CD4-positive, alpha-beta T cell (primary cell): ENCODE measurements at regions not wholly inside any gene's neighbourhood (a gene's known extent, or its start where the extent isn't known, plus 50 kb on each side); places are given as distances from the start of the nearest gene placed in this dataset.

Experiments
- ATAC-seq: fragments of 200-7000 bp; cut with Tn5 transposase; one replicate; pipeline ENCODE4 v1.10.0; 2022; ENCODE audit warnings: mild to moderate bottlenecking; ENCODE audit not compliant: poor library complexity
- CTCF ChIA-PET: fragments of 350-600 bp; sonication (Branson Sonifier 250); formaldehyde crosslinking; loops from one replicate; lab custom pipeline; 2021; ENCODE audit warnings: antibody characterized with exemption, inconsistent platforms; lab: Charles Lee
- POLR2A ChIA-PET: fragments of 350-600 bp; sonication (Branson Sonifier 250); formaldehyde crosslinking; loops from one replicate; lab custom pipeline; 2021; ENCODE audit warnings: antibody characterized with exemption, inconsistent platforms; lab: Charles Lee
- DNase-seq, 14 experiments: peaks; one replicate each; pipeline ENCODE4 v3.0.0-alpha.2; 2013 to 2020; ENCODE audit warnings: mixed read lengths in 2 of 14
- H3K27ac ChIP-seq, 2 donors: one replicate each; pipeline versions ENCODE4 v1.5.1 to v1.7.0; 2013; ENCODE audit warnings: low read length in 2 of 2, low read depth in 1 of 2, mild to moderate bottlenecking in 1 of 2
- H3K27me3 ChIP-seq, 2 experiments: 1 replicate in 1 of 2; 2 replicates in 1 of 2; pipeline versions ENCODE4 v1.6.1 to v1.7.0; 2013; ENCODE audit warnings: low read length in 2 of 2, control low read depth in 1 of 2, mild to moderate bottlenecking in 1 of 2, moderate library complexity in 1 of 2; ENCODE audit not compliant: insufficient read depth in 2 of 2, control insufficient read depth in 1 of 2
- H3K36me3 ChIP-seq: one replicate; pipeline ENCODE4 v1.6.1; 2013; ENCODE audit warnings: low read length, control low read depth; ENCODE audit not compliant: insufficient read depth
- H3K4me1 ChIP-seq: one replicate; pipeline ENCODE4 v1.6.1; 2013; ENCODE audit warnings: low read length, control low read depth; ENCODE audit not compliant: insufficient read depth
- H3K4me3 ChIP-seq: one replicate; pipeline ENCODE4 v1.5.1; 2013; ENCODE audit warnings: mild to moderate bottlenecking, low read length, moderate library complexity
- H3K9me3 ChIP-seq, 2 experiments: 1 replicate in 1 of 2; 2 replicates in 1 of 2; pipeline versions ENCODE4 v1.6.1 to v1.7.0; 2013; ENCODE audit warnings: low read length in 2 of 2, mild to moderate bottlenecking in 2 of 2, control low read depth in 1 of 2, moderate library complexity in 1 of 2; ENCODE audit not compliant: control insufficient read depth in 1 of 2, insufficient read depth in 1 of 2
- H3K27ac Mint-ChIP-seq: one replicate; pipeline ENCODE4 v1.8.0; 2020; ENCODE audit warnings: mixed read lengths
- H3K27me3 Mint-ChIP-seq: one replicate; pipeline ENCODE4 v1.8.0; 2021; ENCODE audit warnings: mixed read lengths
- H3K36me3 Mint-ChIP-seq: one replicate; pipeline ENCODE4 v1.8.0; 2021; ENCODE audit warnings: low read depth, mixed read lengths
- H3K4me1 Mint-ChIP-seq: one replicate; pipeline ENCODE4 v1.8.0; 2021; ENCODE audit warnings: low read depth, mixed read lengths
- H3K4me3 Mint-ChIP-seq: one replicate; pipeline ENCODE4 v1.8.0; 2020; ENCODE audit warnings: mild to moderate bottlenecking, mixed read lengths
- H3K9me3 Mint-ChIP-seq: one replicate; pipeline ENCODE4 v1.8.0; 2020; ENCODE audit warnings: mixed read lengths
- CTCF ChIP-seq: fragments of 200-600 bp; IDR thresholded peaks from one replicate; pipeline ENCODE4 v1.8.0; 2022; ENCODE audit warnings: antibody characterized with exemption, mild to moderate bottlenecking
- intact Hi-C, 2 experiments: fragments of 100-400 bp; cut with DNase I in 1 of 2; cut with micrococcal nuclease in 1 of 2; formaldehyde crosslinking; loops; one replicate each; pipeline versions ENCODE4 v1.15.1 to v1.9.0; 2023 to 2025; cut with DNase I, micrococcal nuclease

- Mint-ChIP-seq H3K9me3 (no peaks in the 10 kb centered on the region), H3K36me3 (no peaks in the 10 kb centered on the region), H3K4me1 (no peaks in the 10 kb centered on the region), H3K27me3 (peaks cover 11% of the 10 kb centered on the region), H3K4me3 (no peak overlapping the region), H3K27ac (no peak overlapping the region)
- DNase-seq (no peak), ATAC-seq (no peak)
- H3K9me3 ChIP-seq, result peaks cover 0 to 4% of the 10 kb centered on the region in 2 experiments
- H3K27me3 ChIP-seq, result peaks cover 0 to 3% of the 10 kb centered on the region in 2 experiments
- ChIA-PET POLR2A (no interaction called here), CTCF (interaction anchor here (1.8 kb wide), 1 partner anchor 23 kb away, joined by 4 read pairs; no protein-coding TSS in a partner anchor)
- H3K36me3 ChIP-seq, result no peaks in the 10 kb centered on the region
- H3K4me1 ChIP-seq, result no peaks in the 10 kb centered on the region
- no peak overlapping the region for H3K4me3 ChIP-seq
- intact Hi-C loops, result no loop called here
- no peak overlapping the region for H3K27ac ChIP-seq
- TF ChIP-seq CTCF, result no peak
These were observed 261.6 kb downstream of the DACT1 start for GRCh38 chr14:58899317-58899713.

- Mint-ChIP-seq H3K9me3 (no peaks in the 10 kb centered on the region), H3K4me3 (no peak overlapping the region), H3K4me1 (no peaks in the 10 kb centered on the region), H3K27ac (no peak overlapping the region), H3K27me3 (peaks cover 11% of the 10 kb centered on the region), H3K36me3 (no peaks in the 10 kb centered on the region)
- ATAC-seq, result no peak
- H3K4me1 ChIP-seq, result no peaks in the 10 kb centered on the region
- peaks cover 0 to 4% of the 10 kb centered on the region in 2 experiments for H3K9me3 ChIP-seq
- POLR2A ChIA-PET, result no interaction called here
- no peak overlapping the region for H3K4me3 ChIP-seq
- TF ChIP-seq CTCF, result no peak
- peaks cover 0 to 2% of the 10 kb centered on the region in 2 experiments for H3K27me3 ChIP-seq
- DNase-seq, result no peak
- CTCF ChIA-PET, result no interaction called here
- H3K27ac ChIP-seq, result no peak overlapping the region
- H3K36me3 ChIP-seq, result no peaks in the 10 kb centered on the region
- intact Hi-C loops, result no loop called here
These were observed 264.1 kb downstream of the DACT1 start for GRCh38 chr14:58901826-58902225.

GRCh38 chr14:58904776-58905175 is 267.0 kb downstream of the DACT1 start:
- H3K9me3 ChIP-seq, result peaks cover 0 to 4% of the 10 kb centered on the region in 2 experiments
- H3K4me3 ChIP-seq, result no peak overlapping the region
- ChIA-PET POLR2A (no interaction called here), CTCF (no interaction called here)
- ATAC-seq, result no peak
- H3K4me1 ChIP-seq, result no peaks in the 10 kb centered on the region
- no peak for DNase-seq
- no peak for TF ChIP-seq CTCF
- no peaks in the 10 kb centered on the region for H3K27me3 ChIP-seq
- H3K9me3 Mint-ChIP-seq, result no peaks in the 10 kb centered on the region
- H3K27ac Mint-ChIP-seq, result no peak overlapping the region
- H3K36me3 Mint-ChIP-seq, result no peaks in the 10 kb centered on the region
- H3K27me3 Mint-ChIP-seq, result peaks cover 11% of the 10 kb centered on the region
- no peaks in the 10 kb centered on the region for H3K36me3 ChIP-seq
- no peak overlapping the region for H3K27ac ChIP-seq
- intact Hi-C loops, result no loop called here
- no peak overlapping the region for H3K4me3 Mint-ChIP-seq
- H3K4me1 Mint-ChIP-seq, result no peaks in the 10 kb centered on the region
